Kidney capillary endothelial cell (primary cell): ENCODE measurements at regions not wholly inside any gene's neighbourhood (a gene's known extent, or its start where the extent isn't known, plus 50 kb on each side); places are given as distances from the start of the nearest gene placed in this dataset.
"Not testable (repeated sequence)": the region's sequence is repeated elsewhere in the genome, so short reads cannot be mapped to it uniquely, and the experiment has no call there.

Source experiments
- DNase-seq: peaks from one replicate; pipeline ENCODE4 v3.0.0-alpha.2; 2018; ENCODE audit warnings: low spot score

GRCh38 chrX:114015966-114016365 is 567.9 kb upstream of the HTR2C start:
- DNase-seq, result no peak

- no peak for DNase-seq
Measured at GRCh38 chrX:114006664-114007063, 577.2 kb upstream of the HTR2C start.

GRCh38 chrX:113996781-113997180 is 587.1 kb upstream of the HTR2C start:
- DNase-seq, result no peak

GRCh38 chrX:113991720-113992119 is 592.2 kb upstream of the HTR2C start:
- not testable (repeated sequence) for DNase-seq

GRCh38 chrX:113990669-113991068 is 593.2 kb upstream of the HTR2C start:
- not testable (repeated sequence) for DNase-seq

GRCh38 chrX:113988315-113988935 is 595.5 kb upstream of the HTR2C start:
- DNase-seq, result not testable (repeated sequence)

- no peak for DNase-seq
Measured at GRCh38 chrX:113986427-113986826, 597.5 kb upstream of the HTR2C start.

DNA sequence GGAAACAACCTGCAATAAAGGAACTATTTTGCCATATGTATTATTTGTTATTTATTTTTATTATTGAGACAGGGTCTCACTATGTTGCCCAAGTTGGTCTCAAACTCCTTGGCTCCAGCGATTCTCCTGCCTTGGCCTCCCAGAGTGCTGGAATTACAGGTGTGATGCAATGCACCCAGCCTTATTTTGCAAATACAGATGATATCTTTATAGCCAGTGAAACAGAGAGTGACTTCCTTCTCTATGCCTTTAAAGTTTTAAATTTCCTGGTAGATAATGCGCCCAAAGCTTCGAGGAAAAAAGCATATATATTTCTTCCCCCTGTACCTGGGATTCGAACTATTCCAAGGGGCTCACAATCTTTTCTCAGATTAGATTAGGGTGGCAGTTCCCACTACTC is 601.1 kb upstream of the HTR2C start:
- DNase-seq, result no peak

DNA sequence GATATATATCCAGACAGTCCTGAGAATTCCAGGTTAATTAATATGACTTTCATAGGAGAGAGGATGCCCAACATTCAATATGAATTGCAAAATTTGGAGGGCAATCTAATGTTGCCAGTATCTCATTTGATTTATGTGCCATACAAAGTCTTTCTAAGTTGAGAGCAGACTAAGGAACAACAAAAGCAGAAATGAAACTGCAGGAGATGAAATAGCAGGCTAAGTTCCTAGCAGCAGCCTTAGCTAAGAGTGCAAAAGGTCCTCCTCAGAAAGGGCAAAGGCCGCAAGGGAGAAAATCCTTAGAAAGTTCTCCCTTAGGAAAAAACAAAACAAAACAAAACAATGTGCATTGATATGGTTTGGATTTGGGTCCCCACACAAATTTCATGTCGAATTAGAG is 602.9 kb upstream of the HTR2C start:
- no peak for DNase-seq

- DNase-seq, result no peak
Measured at GRCh38 chrX:113977887-113978286, 606.0 kb upstream of the HTR2C start.

GRCh38 chrX:113975441-113975840 is 608.4 kb upstream of the HTR2C start:
- DNase-seq, result no peak

DNA sequence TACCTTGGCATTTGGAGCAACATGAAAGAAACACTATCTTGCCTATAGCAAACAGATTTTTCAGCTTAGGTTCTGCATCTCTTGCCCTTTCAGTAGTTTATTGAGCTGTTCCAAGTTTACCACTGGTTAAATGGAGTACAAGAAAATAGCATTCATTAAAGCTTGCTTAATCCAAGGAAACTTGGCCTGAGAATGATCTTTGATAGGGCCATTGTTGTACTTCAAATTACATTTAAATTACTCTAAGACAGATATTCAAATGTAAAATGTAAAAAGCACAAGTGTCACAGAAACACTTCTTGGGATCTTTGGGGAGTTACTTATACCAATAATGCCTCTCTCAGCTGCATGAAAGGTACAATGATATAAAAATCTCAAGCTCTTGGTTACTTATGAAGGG is 609.0 kb upstream of the HTR2C start:
- no peak for DNase-seq

DNA sequence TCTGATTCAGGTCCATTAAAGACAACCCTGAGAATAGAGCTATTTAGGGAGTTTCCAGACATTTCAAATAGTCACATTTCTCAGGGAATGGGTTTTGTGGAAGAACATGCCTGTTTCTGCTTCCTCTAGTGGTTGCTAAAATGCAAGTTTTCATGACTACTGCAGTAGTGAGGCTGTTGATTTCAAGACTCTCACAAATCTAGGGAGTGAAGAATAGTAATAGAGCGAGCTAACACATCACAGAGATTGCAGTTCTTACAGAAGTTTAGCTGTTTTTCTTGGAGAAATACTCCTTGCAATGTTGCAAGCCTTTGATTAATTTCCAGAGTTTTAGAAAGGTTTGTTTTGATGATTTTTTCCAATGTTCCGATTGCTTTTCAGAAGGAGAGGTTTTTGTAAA is 610.2 kb upstream of the HTR2C start:
- no peak for DNase-seq

DNA sequence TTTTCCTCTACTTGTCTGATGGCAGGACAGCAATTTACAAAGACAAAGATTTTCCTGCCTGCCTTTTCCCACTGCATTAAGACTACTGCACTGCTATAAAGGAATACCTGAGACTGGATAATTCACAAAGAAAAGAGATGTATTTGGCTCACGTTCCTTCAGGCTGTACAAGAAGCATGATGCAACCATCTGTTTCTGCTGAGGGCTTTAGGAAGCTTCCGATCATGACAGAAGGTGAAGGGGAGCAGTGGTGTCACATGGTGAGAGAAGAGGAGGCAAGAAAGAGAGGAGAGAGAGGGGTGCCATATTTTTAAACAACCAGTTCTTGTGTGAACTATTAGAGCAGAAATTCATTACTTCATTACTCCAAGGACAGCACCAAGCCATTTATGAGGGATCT is 617.1 kb upstream of the HTR2C start:
- no peak for DNase-seq

- DNase-seq, result no peak
Measured at GRCh38 chrX:113962343-113962742, 621.5 kb upstream of the HTR2C start.

GRCh38 chrX:113959912-113960626 is 623.8 kb upstream of the HTR2C start:
- DNase-seq, result no peak

DNA sequence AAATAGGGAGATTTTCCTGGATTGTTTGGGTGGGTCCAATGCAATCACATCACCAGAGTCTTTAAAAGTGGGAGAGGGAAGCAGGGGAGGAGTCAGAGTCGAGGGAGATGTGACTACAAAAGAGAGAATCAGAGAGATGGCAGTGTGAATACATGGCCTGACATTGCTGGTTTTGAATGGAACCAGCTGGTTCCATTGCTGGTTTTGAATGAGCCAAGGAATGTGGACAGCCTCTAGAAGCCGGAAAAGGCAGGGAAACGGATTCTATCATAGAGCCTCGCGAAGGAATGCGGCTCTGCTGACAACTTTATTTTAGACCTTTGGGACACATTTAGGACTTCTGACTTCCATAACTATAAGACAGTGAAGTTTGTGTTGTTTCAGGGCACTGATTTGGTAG is 627.0 kb upstream of the HTR2C start:
- no peak for DNase-seq

- DNase-seq, result no peak
Measured at GRCh38 chrX:113954297-113954696, 629.6 kb upstream of the HTR2C start.

DNA sequence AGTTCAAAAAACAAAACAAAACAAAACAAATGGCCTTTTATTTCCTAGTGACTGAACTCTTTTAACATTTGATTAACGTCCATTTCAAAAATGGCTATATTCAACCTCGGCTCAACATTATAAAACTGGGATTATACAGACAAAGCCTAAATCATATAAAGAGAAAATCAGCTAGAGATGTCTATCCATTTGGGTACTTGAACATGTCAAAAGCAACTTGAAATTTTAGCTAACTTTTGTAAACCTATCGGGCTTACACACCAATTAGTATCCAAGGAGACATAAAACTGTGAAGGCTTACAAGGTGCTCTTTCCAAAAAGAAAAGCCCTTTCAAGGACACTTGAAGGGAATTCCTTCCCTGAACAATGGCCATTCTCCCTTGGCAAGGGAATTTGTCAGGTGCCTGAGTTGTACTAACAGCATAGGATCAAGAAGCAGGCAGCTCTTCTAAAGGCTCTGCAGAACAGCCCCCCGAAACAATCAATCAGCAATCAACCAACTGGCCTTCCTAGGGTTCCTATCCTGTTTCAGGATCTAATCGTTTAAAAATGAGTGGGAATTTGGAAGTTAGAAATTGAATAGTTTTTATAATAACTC is 633.7 kb upstream of the HTR2C start:
- DNase-seq, result no peak

GRCh38 chrX:113947548-113947947 is 636.3 kb upstream of the HTR2C start:
- DNase-seq, result no peak

DNA sequence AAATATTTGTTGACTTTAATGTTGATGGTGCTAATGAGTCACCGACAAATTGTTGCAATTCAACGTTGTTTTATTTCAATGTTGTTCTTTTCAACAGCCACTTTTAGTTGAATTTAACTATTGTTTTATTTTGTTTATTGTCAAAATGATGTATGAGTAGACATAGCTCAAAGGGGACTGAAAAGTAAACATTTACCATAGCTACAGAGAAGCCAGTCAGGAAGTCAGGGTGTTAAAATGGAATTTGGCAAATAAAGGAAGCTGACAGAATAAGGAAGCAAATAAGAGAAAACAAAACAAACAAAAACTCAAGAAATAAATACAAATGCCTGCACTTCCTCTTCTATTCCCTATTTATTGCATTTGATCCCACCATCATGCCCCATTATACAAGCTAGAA is 648.4 kb upstream of the HTR2C start:
- no peak for DNase-seq

- no peak for DNase-seq
Measured at GRCh38 chrX:113933931-113934330, 650.0 kb upstream of the HTR2C start.

DNA sequence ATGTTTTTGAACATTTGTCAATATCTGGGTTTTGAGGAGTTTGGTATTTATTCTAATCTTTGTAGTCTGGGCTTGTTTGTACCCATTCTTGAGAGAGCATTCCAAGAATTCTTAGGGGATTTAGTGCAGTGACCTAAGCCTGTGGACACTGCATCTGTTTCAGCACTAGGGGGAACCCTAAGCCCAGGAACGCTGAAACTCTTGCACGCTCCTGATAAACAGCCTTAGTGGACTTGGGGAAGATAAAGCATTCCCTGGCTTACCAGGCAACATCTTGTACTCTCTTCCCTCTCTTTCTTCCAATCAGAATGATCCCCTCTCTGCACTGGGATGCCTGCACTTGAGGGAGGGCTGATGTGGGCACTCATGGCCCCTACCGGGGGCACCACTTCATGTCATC is 654.9 kb upstream of the HTR2C start:
- peak; percentile 53 for DNase-seq

GRCh38 chrX:113920661-113921060 is 663.2 kb upstream of the HTR2C start:
- no peak for DNase-seq
